H1 (cell line): ENCODE measurements at regions not wholly inside any gene's neighbourhood (a gene's known extent, or its start where the extent isn't known, plus 50 kb on each side); places are given as distances from the start of the nearest gene placed in this dataset.

Source experiments
- CTCF ChIA-PET: fragments of 300-600 bp; sonication (Branson Sonifier 250); formaldehyde crosslinking; loops from one replicate; lab custom pipeline; 2021; ENCODE audit not compliant: partially characterized antibody; lab: Charles Lee
- POLR2A ChIA-PET: fragments of 300-600 bp; sonication (Branson Sonifier 250); formaldehyde crosslinking; loops from one replicate; lab custom pipeline; 2021; ENCODE audit warnings: inconsistent platforms; ENCODE audit not compliant: partially characterized antibody; lab: Charles Lee
- DNase-seq, 2 experiments: peaks; one replicate each; pipeline versions ENCODE4 v3.0.0 to v3.0.0-alpha.2; 2010 to 2022; ENCODE audit warnings: low spot score in 2 of 2, low read depth in 1 of 2, mixed read lengths in 1 of 2
- FAIRE-seq: peaks from 2 replicates; lab custom pipeline; 2011; peaks lifted over from hg19 to GRCh38; lab: Jason Lieb, UNC
- H2AFZ ChIP-seq: 2 replicates; pipeline ENCODE4 v1.8.1; 2012; ENCODE audit warnings: low read length, inconsistent platforms
- H2AK5ac ChIP-seq: 2 replicates; pipeline ENCODE4 v1.6.1; 2013; ENCODE audit warnings: low read depth, low read length
- H2BK120ac ChIP-seq: replicated peaks from 2 replicates; pipeline ENCODE3; 2013; ENCODE audit warnings: low read depth, low read length, inconsistent platforms
- H2BK12ac ChIP-seq: 2 replicates; pipeline ENCODE4 v1.6.1; 2013; ENCODE audit warnings: low read depth, low read length
- H2BK15ac ChIP-seq: 2 replicates; pipeline ENCODE4 v1.6.1; 2013; ENCODE audit warnings: low read length
- H2BK20ac ChIP-seq: 2 replicates; pipeline ENCODE4 v1.6.1; 2013; ENCODE audit warnings: low read length
- H2BK5ac ChIP-seq: 2 replicates; pipeline ENCODE4 v1.6.1; 2013; ENCODE audit warnings: low read depth, low read length
- H3K14ac ChIP-seq: 2 replicates; pipeline ENCODE4 v1.6.1; 2013; ENCODE audit warnings: inconsistent platforms; ENCODE audit not compliant: insufficient read length
- H3K18ac ChIP-seq: 2 replicates; pipeline ENCODE4 v1.6.1; 2013; ENCODE audit warnings: low read length; ENCODE audit errors: extremely low read depth
- H3K23ac ChIP-seq: 2 replicates; pipeline ENCODE4 v1.6.1; 2013; ENCODE audit warnings: inconsistent platforms; ENCODE audit not compliant: insufficient read length
- H3K23me2 ChIP-seq: 2 replicates; pipeline ENCODE4 v1.6.1; 2013; ENCODE audit warnings: low read depth, low read length
- H3K27ac ChIP-seq: 2 replicates; pipeline ENCODE4 v1.6.1; 2011; ENCODE audit warnings: low read depth, low read length, inconsistent platforms
- H3K27me3 ChIP-seq, 4 experiments: replicated peaks in 1 of 4; 1 replicate in 1 of 4; 2 replicates in 3 of 4; pipeline versions ENCODE4 v1.6.1 to v1.8.1; 2011 to 2013; ENCODE audit warnings: low read length in 3 of 4, mild to moderate bottlenecking in 3 of 4, inconsistent platforms in 2 of 4, mixed read lengths in 2 of 4, moderate library complexity in 1 of 4; ENCODE audit not compliant: control insufficient read depth in 3 of 4, insufficient read depth in 3 of 4; ENCODE audit errors: extremely low read depth in 1 of 4
- H3K36me3 ChIP-seq, 4 experiments: 2 replicates each; pipeline versions ENCODE4 v1.6.1 to v1.8.1; 2011 to 2013; ENCODE audit warnings: mild to moderate bottlenecking in 4 of 4, low read length in 3 of 4, moderate library complexity in 2 of 4, control low read depth in 1 of 4, inconsistent platforms in 1 of 4; ENCODE audit not compliant: insufficient read depth in 4 of 4, control insufficient read depth in 2 of 4
- H3K4ac ChIP-seq: replicated peaks from 2 replicates; pipeline ENCODE3; 2013; ENCODE audit warnings: low read length, low read depth, mixed read lengths, inconsistent platforms; ENCODE audit not compliant: insufficient read length
- H3K4me1 ChIP-seq, 4 experiments: replicated peaks in 1 of 4; 1 replicate in 1 of 4; 2 replicates in 3 of 4; pipeline versions ENCODE4 v1.6.1 to v1.8.1; 2011 to 2013; ENCODE audit warnings: low read length in 3 of 4, inconsistent platforms in 2 of 4, mixed read lengths in 1 of 4; ENCODE audit not compliant: insufficient read depth in 4 of 4, control insufficient read depth in 3 of 4
- H3K4me2 ChIP-seq, 2 experiments: 2 replicates each; pipeline versions ENCODE4 v1.6.1 to v1.8.1; 2011 to 2013; ENCODE audit warnings: low read depth in 2 of 2, low read length in 2 of 2, control low read depth in 1 of 2, inconsistent platforms in 1 of 2, mild to moderate bottlenecking in 1 of 2; ENCODE audit not compliant: insufficient read depth in 1 of 2
- H3K4me3 ChIP-seq, 4 experiments: fragments of 200-600, 300-600 bp in 1 of 4; sonication (generic), shearing (Covaris generic), sonication (Bioruptor Twin) in 1 of 4; 2 replicates each; pipeline versions ENCODE4 v1.5.1 to v1.8.1; 2011 to 2016; ENCODE audit warnings: low read length in 4 of 4, low read depth in 3 of 4, control low read depth in 2 of 4, inconsistent platforms in 2 of 4, mild to moderate bottlenecking in 2 of 4, mixed read lengths in 1 of 4, moderate library complexity in 1 of 4; ENCODE audit not compliant: insufficient read depth in 2 of 4; ENCODE audit errors: extremely low read depth in 1 of 4
- H3K56ac ChIP-seq: replicated peaks from 2 replicates; pipeline ENCODE3; 2013; ENCODE audit warnings: low read depth, mild to moderate bottlenecking, mixed read lengths, low read length, inconsistent platforms; ENCODE audit not compliant: insufficient read length
- H3K79me1 ChIP-seq: 2 replicates; pipeline ENCODE4 v1.6.1; 2013; ENCODE audit warnings: low read depth, low read length, control low read depth
- H3K79me2 ChIP-seq, 2 experiments: 2 replicates each; pipeline versions ENCODE4 v1.6.1 to v1.8.1; 2012 to 2013; ENCODE audit warnings: low read length in 2 of 2, mild to moderate bottlenecking in 2 of 2, inconsistent platforms in 1 of 2; ENCODE audit not compliant: insufficient read depth in 2 of 2, control insufficient read depth in 1 of 2
- H3K9ac ChIP-seq, 4 experiments: replicated peaks in 1 of 4; 1 replicate in 1 of 4; 2 replicates in 3 of 4; pipeline versions ENCODE4 v1.6.1 to v1.8.1; 2011 to 2013; ENCODE audit warnings: low read depth in 3 of 4, low read length in 3 of 4, control low read depth in 2 of 4, mild to moderate bottlenecking in 2 of 4, moderate library complexity in 2 of 4, inconsistent platforms in 1 of 4; ENCODE audit errors: extremely low read depth in 1 of 4
- H3K9me3 ChIP-seq, 2 experiments: 2 replicates each; pipeline versions ENCODE4 v1.6.1 to v1.8.1; 2012 to 2013; ENCODE audit warnings: mild to moderate bottlenecking in 2 of 2, moderate library complexity in 2 of 2, control low read depth in 1 of 2, inconsistent platforms in 1 of 2, low read depth in 1 of 2, low read length in 1 of 2, mixed read lengths in 1 of 2; ENCODE audit not compliant: insufficient read depth in 2 of 2
- H4K20me1 ChIP-seq, 2 experiments: replicated peaks in 1 of 2; 2 replicates each; pipeline versions ENCODE3 to v1.8.1; 2011 to 2013; ENCODE audit warnings: inconsistent platforms in 2 of 2, low read length in 2 of 2, mild to moderate bottlenecking in 1 of 2; ENCODE audit not compliant: insufficient read depth in 2 of 2, control insufficient read depth in 1 of 2
- H4K5ac ChIP-seq: 2 replicates; pipeline ENCODE4 v1.6.1; 2013; ENCODE audit warnings: low read length, low read depth, mixed read lengths, inconsistent platforms; ENCODE audit not compliant: insufficient read length
- H4K8ac ChIP-seq: 2 replicates; pipeline ENCODE4 v1.8.0; 2013; ENCODE audit warnings: mild to moderate bottlenecking, moderate library complexity, low read length, inconsistent platforms; ENCODE audit not compliant: insufficient read depth; ENCODE audit errors: extremely low read depth
- H4K91ac ChIP-seq: replicated peaks from 2 replicates; pipeline ENCODE3; 2013; ENCODE audit warnings: low read length, mixed read lengths, inconsistent platforms; ENCODE audit not compliant: insufficient read length
- ASH2L ChIP-seq: fragments of 200-600, 300-600 bp; sonication (generic); IDR thresholded peaks from one replicate; pipeline ENCODE4 v1.7.1; 2017; ENCODE audit warnings: low read length
- BRCA1 ChIP-seq: IDR thresholded peaks from 2 replicates; pipeline ENCODE4 v1.6.1; 2012; ENCODE audit warnings: low read depth, low read length, improper control_type of control experiment
- CBX8 ChIP-seq: fragments of 300-800, 300-1000 bp; sonication (generic); IDR thresholded peaks from 2 replicates; pipeline ENCODE4 v1.7.1; 2016; ENCODE audit warnings: low read depth, low read length, borderline replicate concordance
- CTBP2 ChIP-seq: IDR thresholded peaks from 2 replicates; pipeline ENCODE4 v1.7.0; 2011; ENCODE audit warnings: borderline replicate concordance, mild to moderate bottlenecking, moderate library complexity, mixed read lengths, low read length; ENCODE audit not compliant: insufficient read depth, insufficient read length
- EZH2 ChIP-seq: fragments of 200-600 bp; sonication (generic); IDR thresholded peaks from 2 replicates; pipeline ENCODE4 v1.7.1; 2012; ENCODE audit warnings: low read depth, mild to moderate bottlenecking, moderate library complexity, low read length, inconsistent platforms; ENCODE audit not compliant: severe bottlenecking
- HDAC2 ChIP-seq, 2 experiments: fragments of 300-600 bp in 1 of 2; sonication (generic) in 1 of 2; IDR thresholded peaks; 2 replicates each; pipeline ENCODE4 v1.6.1; 2011 to 2012; ENCODE audit warnings: low read depth in 2 of 2, low read length in 2 of 2, mild to moderate bottlenecking in 2 of 2, moderate library complexity in 2 of 2, borderline replicate concordance in 1 of 2, inconsistent platforms in 1 of 2
- HDAC6 ChIP-seq: IDR thresholded peaks from one replicate; pipeline ENCODE4 v1.7.1; 2012; ENCODE audit warnings: low read depth, mild to moderate bottlenecking, inconsistent platforms, low read length, moderate library complexity
- JUND ChIP-seq: IDR thresholded peaks from 2 replicates; pipeline ENCODE4 v1.6.1; 2011; ENCODE audit warnings: mild to moderate bottlenecking, improper control_type of control experiment, low read length
- RBBP5 ChIP-seq: IDR thresholded peaks from 2 replicates; pipeline ENCODE4 v1.7.1; 2012; ENCODE audit warnings: low read depth, mild to moderate bottlenecking, inconsistent platforms, low read length, moderate library complexity, borderline replicate concordance
- SP2 ChIP-seq: IDR thresholded peaks from 2 replicates; pipeline ENCODE4 v1.6.1; 2012; ENCODE audit warnings: mild to moderate bottlenecking, low read length, inconsistent platforms
- USF2 ChIP-seq: IDR thresholded peaks from 2 replicates; pipeline ENCODE4 v1.6.1; 2011; ENCODE audit warnings: low read length, improper control_type of control experiment
- YY1 ChIP-seq: IDR thresholded peaks from 2 replicates; pipeline ENCODE4 v1.6.1; 2011; ENCODE audit warnings: low read depth, mild to moderate bottlenecking, low read length
- WGBS, 2 experiments: shearing (Covaris generic) in 1 of 2; methylation state at CpG; one replicate each; pipeline versions ENCODE4 v1.1.6 to v1.1.7; 2013 to 2015; ENCODE audit warnings: low lambda C conversion rate in 2 of 2, mixed read lengths in 2 of 2, inconsistent platforms in 1 of 2, low coverage in 1 of 2, missing lambda C conversion rate in 1 of 2; ENCODE audit not compliant: insufficient replicate concordance in 2 of 2, insufficient coverage in 1 of 2, insufficient read length in 1 of 2; ENCODE audit errors: extremely low coverage in 1 of 2, missing lambda C conversion rate in 1 of 2; 5-methylcytosine and 5-hydroxymethylcytosine counted together

GRCh38 chr6:74451953-74452352 is 753.9 kb downstream of the COL12A1 start (continued):
- TF ChIP-seq JUND: no peak
- TF ChIP-seq, all 59 proteins: peak for 0

GRCh38 chr6:74448850-74449249 is 752.8 kb downstream of the CD109 start:
- no peak overlapping the region for H3K23ac ChIP-seq
- no peak overlapping the region for H3K4me2 ChIP-seq
- no peak overlapping the region for H4K5ac ChIP-seq
- no peaks in the 10 kb centered on the region for H3K9me3 ChIP-seq
- no peak overlapping the region for H3K56ac ChIP-seq
- no peak overlapping the region for H2BK15ac ChIP-seq
- DNase-seq (no peak), FAIRE-seq (no peak)
- H3K27ac ChIP-seq: no peak overlapping the region
- 92% methylated on average over 4 of the region's 4 CpGs; no CpG with 5 or more reads in 1 of the 2 experiments for WGBS, 2 experiments
- H3K79me2 ChIP-seq: no peaks in the 10 kb centered on the region
- H2BK5ac ChIP-seq: no peak overlapping the region
- no peaks in the 10 kb centered on the region for H4K20me1 ChIP-seq
- ChIA-PET CTCF (no interaction called here), POLR2A (no interaction called here)
- H3K4me1 ChIP-seq: no peaks in the 10 kb centered on the region
- H2AK5ac ChIP-seq: no peak overlapping the region
- no peak overlapping the region for H3K4me3 ChIP-seq
- H2BK12ac ChIP-seq: no peak overlapping the region
- H2AFZ ChIP-seq: no peak overlapping the region
- no peak overlapping the region for H3K14ac ChIP-seq
- H3K4ac ChIP-seq: no peak overlapping the region
- no peaks in the 10 kb centered on the region for H3K27me3 ChIP-seq
- H2BK20ac ChIP-seq: no peak overlapping the region
- H2BK120ac ChIP-seq: no peak overlapping the region
- no peaks in the 10 kb centered on the region for H3K79me1 ChIP-seq
- H3K23me2 ChIP-seq: no peaks in the 10 kb centered on the region
- no peak overlapping the region for H3K18ac ChIP-seq
- H4K91ac ChIP-seq: no peak overlapping the region
- H4K8ac ChIP-seq: no peak overlapping the region
- H3K36me3 ChIP-seq: no peaks in the 10 kb centered on the region
- H3K9ac ChIP-seq: no peak overlapping the region
- no peak for TF ChIP-seq USF2
- no peak for TF ChIP-seq BRCA1
- no peak for TF ChIP-seq YY1
- no peak for TF ChIP-seq SP2
- no peak for TF ChIP-seq ASH2L
- no peak for TF ChIP-seq CBX8
- TF ChIP-seq HDAC6: no peak
- TF ChIP-seq HDAC2 (IDR thresholded peaks at IDR 0.05; ENCODE audit: borderline replicate concordance in 1 of 2, low read depth in 2 of 2, low read length in 2 of 2): no peak
- no peak for TF ChIP-seq CTBP2
- TF ChIP-seq EZH2: no peak
- no peak for TF ChIP-seq RBBP5
